ENCODE measurements at regions not wholly inside any gene's neighbourhood (a gene's known extent, or its start where the extent isn't known, plus 50 kb on each side); places are given as distances from the start of the nearest gene placed in this dataset.

- TF ChIP-seq ATF3 (IDR thresholded peaks at IDR 0.05) (no peak), MAX (IDR thresholded peaks at IDR 0.05) (no peak), ZNF274 (IDR thresholded peaks at IDR 0.05; ENCODE audit: low read depth, low read length) (no peak), POLR2AphosphoS5 (IDR thresholded peaks at IDR 0.05; ENCODE audit: low read depth, low read length) (no peak), ELF1 (IDR thresholded peaks at IDR 0.05; ENCODE audit: borderline replicate concordance, low read depth) (no peak), EGR1 (IDR thresholded peaks at IDR 0.05; ENCODE audit: low read depth) (no peak)
Measured at GRCh38 chr11:25319127-25319526, 822.3 kb downstream of the LUZP2 start (continued).

GRCh38 chr11:25327656-25328055 lies 830.8 kb downstream of the LUZP2 start:
- H4K20me1 ChIP-seq (ENCODE audit: insufficient read depth): no peaks in the 10 kb centered on the region
- no peaks in the 10 kb centered on the region for H3K4me1 ChIP-seq (ENCODE audit: control insufficient read depth in 1 of 2, insufficient read depth in 2 of 2, low read length in 2 of 2)
- DNase-seq (ENCODE audit: low read depth, low spot score) (no peak), ATAC-seq (no peak)
- H3K4me2 ChIP-seq (ENCODE audit: low read length): no peak overlapping the region
- POLR2A ChIA-PET: no interaction called here
- BruUV-seq (replicated peaks): no TSS peak
- H3K9me2 ChIP-seq (ENCODE audit: insufficient read depth): no peaks in the 10 kb centered on the region
- H2AFZ ChIP-seq (ENCODE audit: low read depth, low read length, poor library complexity, severe bottlenecking): no peak overlapping the region
- no peak overlapping the region for H3K4me3 ChIP-seq (replicated peaks in 1 of 2; ENCODE audit: low read depth in 1 of 2, low read length in 2 of 2)
- CTCF ChIA-PET: no interaction called here
- H3K9me3 ChIP-seq (ENCODE audit: control insufficient read depth in 1 of 2, insufficient read depth in 1 of 2, low read depth in 1 of 2, low read length in 2 of 2): peaks cover 0 to 6% of the 10 kb centered on the region in 2 experiments; a peak in 2 of 4 replicates
- no peak overlapping the region for H3K9ac ChIP-seq (ENCODE audit: low read length)
- H3K27ac ChIP-seq (ENCODE audit: low read depth, low read length): no peak overlapping the region
- no peaks in the 10 kb centered on the region for H3K79me2 ChIP-seq (ENCODE audit: insufficient read depth, low read length)
- H3K36me3 ChIP-seq (ENCODE audit: control insufficient read depth in 1 of 2, insufficient read depth in 2 of 2, low read length in 2 of 2): no peaks in the 10 kb centered on the region
- RAD21 ChIA-PET (ENCODE audit: low non-redundant PET in 1 of 2, low total read pairs in 2 of 2, uncharacterized antibody in 2 of 2, unreplicated experiment in 2 of 2): no interaction called here
- H3K27me3 ChIP-seq (ENCODE audit: insufficient read depth, low read length): no peaks in the 10 kb centered on the region
- intact Hi-C loops (cut with micrococcal nuclease): no loop called here
- TF ChIP-seq SP1 (IDR thresholded peaks at IDR 0.05; ENCODE audit: low read depth) (no peak), RAD21 (IDR thresholded peaks at IDR 0.05; ENCODE audit: low read depth) (no peak), REST (IDR thresholded peaks at IDR 0.05; ENCODE audit: low read depth) (no peak), ATF3 (IDR thresholded peaks at IDR 0.05) (no peak), EZH2 (IDR thresholded peaks at IDR 0.05) (no peak), POLR2A (IDR thresholded peaks at IDR 0.05; ENCODE audit: borderline replicate concordance, extremely low read depth, insufficient read depth, insufficient read length) (no peak), MAX (IDR thresholded peaks at IDR 0.05) (no peak)

Data from HCT116 (cell line).